Common myeloid progenitor, CD34-positive (primary cell): ENCODE measurements at regions not wholly inside any gene's neighbourhood (a gene's known extent, or its start where the extent isn't known, plus 50 kb on each side); places are given as distances from the start of the nearest gene placed in this dataset.
"Not testable (repeated sequence)": the region's sequence is repeated elsewhere in the genome, so short reads cannot be mapped to it uniquely, and the experiment has no call there.

ENCODE experiments used
- CTCF ChIA-PET: fragments of 350-600 bp; sonication (Branson Sonifier 250); formaldehyde crosslinking; loops from one replicate; lab custom pipeline; 2021; ENCODE audit warnings: antibody characterized with exemption; lab: Charles Lee
- POLR2A ChIA-PET: fragments of 350-600 bp; sonication (Branson Sonifier 250); formaldehyde crosslinking; loops from one replicate; lab custom pipeline; 2021; ENCODE audit warnings: antibody characterized with exemption; lab: Charles Lee
- DNase-seq, 3 donors: peaks; one replicate each; pipeline versions ENCODE4 v3.0.0 to v3.0.0-alpha.2; 2013
- H3K27ac ChIP-seq, 2 experiments: 1 replicate in 1 of 2; 2 replicates in 1 of 2; pipeline ENCODE4 v1.7.0; 2013; ENCODE audit warnings: inconsistent platforms in 2 of 2, low read length in 2 of 2, mild to moderate bottlenecking in 2 of 2, low read depth in 1 of 2, moderate library complexity in 1 of 2; ENCODE audit not compliant: severe bottlenecking in 2 of 2, insufficient read depth in 1 of 2, poor library complexity in 1 of 2
- H3K27me3 ChIP-seq, 5 experiments: replicated peaks in 2 of 5; 1 replicate in 3 of 5; 2 replicates in 2 of 5; pipeline versions ENCODE4 v1.6.1 to v1.7.0; 2013; ENCODE audit warnings: low read length in 4 of 5, mild to moderate bottlenecking in 2 of 5, moderate library complexity in 2 of 5, inconsistent platforms in 1 of 5; ENCODE audit not compliant: insufficient read depth in 5 of 5, control insufficient read depth in 4 of 5
- H3K36me3 ChIP-seq, 4 experiments: 1 replicate in 2 of 4; 2 replicates in 2 of 4; pipeline versions ENCODE4 v1.6.1 to v1.7.0; 2013; ENCODE audit warnings: low read length in 3 of 4, control low read depth in 1 of 4, mild to moderate bottlenecking in 1 of 4; ENCODE audit not compliant: control insufficient read depth in 4 of 4, insufficient read depth in 4 of 4
- H3K4me1 ChIP-seq, 4 experiments: 1 replicate in 3 of 4; 2 replicates in 1 of 4; pipeline versions ENCODE4 v1.6.1 to v1.7.1; 2013; ENCODE audit warnings: low read length in 3 of 4, mild to moderate bottlenecking in 3 of 4, control low read depth in 1 of 4, inconsistent platforms in 1 of 4, moderate library complexity in 1 of 4; ENCODE audit not compliant: control insufficient read depth in 4 of 4, insufficient read depth in 4 of 4; ENCODE audit errors: control extremely low read depth in 1 of 4
- H3K4me3 ChIP-seq, 7 experiments: 1 replicate in 4 of 7; 2 replicates in 3 of 7; pipeline versions ENCODE4 v1.5.1 to v1.7.0; 2013; ENCODE audit warnings: mild to moderate bottlenecking in 7 of 7, low read length in 6 of 7, moderate library complexity in 6 of 7, inconsistent platforms in 2 of 7, low read depth in 2 of 7, control low read depth in 1 of 7; ENCODE audit not compliant: insufficient read depth in 4 of 7, control insufficient read depth in 1 of 7; ENCODE audit errors: extremely low read depth in 1 of 7
- H3K9me3 ChIP-seq, 5 experiments: 1 replicate in 4 of 5; 2 replicates in 1 of 5; pipeline versions ENCODE4 v1.6.1 to v1.7.1; 2013; ENCODE audit warnings: low read length in 4 of 5, mild to moderate bottlenecking in 2 of 5, inconsistent platforms in 1 of 5, low read depth in 1 of 5, moderate library complexity in 1 of 5; ENCODE audit not compliant: control insufficient read depth in 4 of 5, insufficient read depth in 2 of 5; ENCODE audit errors: control extremely low read depth in 1 of 5
- WGBS: methylation state at CpG from one replicate; pipeline ENCODE4 v1.1.5; 2013; ENCODE audit not compliant: insufficient coverage; 5-methylcytosine and 5-hydroxymethylcytosine counted together

- CTCF ChIA-PET, H3K9me3 ChIP-seq, H3K27ac ChIP-seq, H3K27me3 ChIP-seq, DNase-seq, H3K4me1 ChIP-seq, H3K36me3 ChIP-seq, H3K4me3 ChIP-seq, POLR2A ChIA-PET: not testable (repeated sequence)
- WGBS = no CpG with 5 or more reads among the region's 16 CpGs
Measured at GRCh38 chr13:34181256-34181655, 363.3 kb downstream of the RFC3 start.

- Histone ChIP-seq H3K27me3 (no peaks in the 10 kb centered on the region), H3K4me3 (no peak overlapping the region), H3K9me3 (no peaks in the 10 kb centered on the region), H3K4me1 (no peaks in the 10 kb centered on the region), H3K36me3 (no peaks in the 10 kb centered on the region), H3K27ac (no peak overlapping the region)
- POLR2A ChIA-PET = interaction anchor here (0.6 kb wide), 1 partner anchor 1469 kb away, joined by 3 read pairs; no protein-coding TSS in a partner anchor
- DNase-seq = no peak
- CTCF ChIA-PET = no interaction called here
- WGBS = 100% methylated on average over 2 of the region's 2 CpGs
Measured at GRCh38 chr13:34189946-34190345, 372.0 kb downstream of the RFC3 start.

- no CpG with 5 or more reads among the region's 1 CpG for WGBS
- Histone ChIP-seq H3K27me3 (no peaks in the 10 kb centered on the region), H3K4me1 (no peaks in the 10 kb centered on the region), H3K27ac (no peak overlapping the region), H3K36me3 (no peaks in the 10 kb centered on the region), H3K9me3 (peaks cover 0 to 1% (median 0%) of the 10 kb centered on the region in 5 experiments), H3K4me3 (no peak overlapping the region)
- DNase-seq = no peak
- CTCF ChIA-PET = no interaction called here
- POLR2A ChIA-PET = no interaction called here
Measured at GRCh38 chr13:34201050-34201913, 383.3 kb downstream of the RFC3 start.

- CTCF ChIA-PET = interaction anchor here (1.1 kb wide), 1 partner anchor 10 kb away, joined by 3 read pairs; no protein-coding TSS in a partner anchor
- no CpG with 5 or more reads among the region's 4 CpGs for whole genome bisulfite sequencing
- Histone ChIP-seq H3K27me3 (no peaks in the 10 kb centered on the region), H3K4me1 (no peaks in the 10 kb centered on the region), H3K4me3 (no peak overlapping the region), H3K27ac (no peak overlapping the region), H3K36me3 (no peaks in the 10 kb centered on the region), H3K9me3 (no peaks in the 10 kb centered on the region)
- DNase-seq = no peak
- POLR2A ChIA-PET = no interaction called here
Measured at GRCh38 chr13:34207334-34207733, 389.4 kb downstream of the RFC3 start.

- CTCF ChIA-PET = interaction anchor here (1.1 kb wide), 1 partner anchor 9 kb away, joined by 3 read pairs; no protein-coding TSS in a partner anchor
- Histone ChIP-seq H3K9me3 (no peaks in the 10 kb centered on the region), H3K27ac (no peak overlapping the region), H3K36me3 (no peaks in the 10 kb centered on the region), H3K27me3 (no peaks in the 10 kb centered on the region), H3K4me3 (no peak overlapping the region), H3K4me1 (no peaks in the 10 kb centered on the region)
- WGBS = 100% methylated on average over 2 of the region's 4 CpGs
- POLR2A ChIA-PET = no interaction called here
- DNase-seq = no peak
Measured at GRCh38 chr13:34207872-34208271, 389.9 kb downstream of the RFC3 start.

GRCh38 chr13:34208336-34208735, 390.4 kb downstream of the RFC3 start:
- H3K4me3 ChIP-seq = no peak overlapping the region
- H3K4me1 ChIP-seq = no peaks in the 10 kb centered on the region
- WGBS = no CpG with 5 or more reads among the region's 1 CpG
- CTCF ChIA-PET = no interaction called here
- peak in 1 of 3 donors; percentile 1 for DNase-seq
- H3K36me3 ChIP-seq = no peaks in the 10 kb centered on the region
- H3K9me3 ChIP-seq = no peaks in the 10 kb centered on the region
- POLR2A ChIA-PET = no interaction called here
- no peak overlapping the region for H3K27ac ChIP-seq
- H3K27me3 ChIP-seq = no peaks in the 10 kb centered on the region

GRCh38 chr13:34210341-34210740, 392.4 kb downstream of the RFC3 start:
- Histone ChIP-seq H3K27me3 (no peaks in the 10 kb centered on the region), H3K27ac (no peak overlapping the region), H3K9me3 (no peaks in the 10 kb centered on the region), H3K4me3 (no peak overlapping the region), H3K36me3 (no peaks in the 10 kb centered on the region), H3K4me1 (no peaks in the 10 kb centered on the region)
- ChIA-PET POLR2A (no interaction called here), CTCF (no interaction called here)
- no peak for DNase-seq
- WGBS = no CpG with 5 or more reads among the region's 1 CpG
